ENCODE measurements at regions not wholly inside any gene's neighbourhood (a gene's known extent, or its start where the extent isn't known, plus 50 kb on each side); places are given as distances from the start of the nearest gene placed in this dataset.

- Histone ChIP-seq H3K27me3 (ENCODE audit: insufficient read depth) (no peaks in the 10 kb centered on the region), H4K20me1 (replicated peaks; ENCODE audit: insufficient read depth) (no peaks in the 10 kb centered on the region), H3K4me1 (ENCODE audit: insufficient read depth) (no peaks in the 10 kb centered on the region), H3F3A (replicated peaks; ENCODE audit: low read depth) (no peaks in the 10 kb centered on the region), H3K4me2 (no peak overlapping the region), H3K4me3 (no peak overlapping the region), H3K79me2 (replicated peaks; ENCODE audit: insufficient read depth) (no peaks in the 10 kb centered on the region), H2AFZ (no peak overlapping the region), H3K36me3 (ENCODE audit: insufficient read depth) (0 out of 2 replicates have a peak, but pooled peaks cover 4% of the 10 kb centered on the region), H3K9me2 (ENCODE audit: insufficient read depth) (0 out of 2 replicates have a peak, but pooled peaks cover 3% of the 10 kb centered on the region), H3K27ac (ENCODE audit: low read depth) (no peak overlapping the region)
- Mint-ChIP-seq H3K36me3 (ENCODE audit: low read depth) (no peaks in the 10 kb centered on the region; the same call in 2 of the 3 replicates), H3K4me3 (no peak overlapping the region), H3K27ac (no peak overlapping the region), H3K27me3 (ENCODE audit: insufficient read depth, low read depth, poor library complexity) (no peaks in the 10 kb centered on the region), H3K9me3 (peaks cover 13% of the 10 kb centered on the region; the same call in 2 of the 3 replicates), H3K4me1 (no peaks in the 10 kb centered on the region)
- ATAC-seq (no peak), DNase-seq (ENCODE audit: low spot score) (no peak)
- TF ChIP-seq REST (IDR thresholded peaks at IDR 0.05; ENCODE audit: unreplicated experiment) (no peak), JUNB (IDR thresholded peaks at IDR 0.05; ENCODE audit: unreplicated experiment) (no peak), NANOG (IDR thresholded peaks at IDR 0.05; ENCODE audit: borderline replicate concordance) (no peak), POLR2AphosphoS5 (IDR thresholded peaks at IDR 0.05; ENCODE audit: low read depth) (no peak)
- TF ChIP-seq, protein P1, sequence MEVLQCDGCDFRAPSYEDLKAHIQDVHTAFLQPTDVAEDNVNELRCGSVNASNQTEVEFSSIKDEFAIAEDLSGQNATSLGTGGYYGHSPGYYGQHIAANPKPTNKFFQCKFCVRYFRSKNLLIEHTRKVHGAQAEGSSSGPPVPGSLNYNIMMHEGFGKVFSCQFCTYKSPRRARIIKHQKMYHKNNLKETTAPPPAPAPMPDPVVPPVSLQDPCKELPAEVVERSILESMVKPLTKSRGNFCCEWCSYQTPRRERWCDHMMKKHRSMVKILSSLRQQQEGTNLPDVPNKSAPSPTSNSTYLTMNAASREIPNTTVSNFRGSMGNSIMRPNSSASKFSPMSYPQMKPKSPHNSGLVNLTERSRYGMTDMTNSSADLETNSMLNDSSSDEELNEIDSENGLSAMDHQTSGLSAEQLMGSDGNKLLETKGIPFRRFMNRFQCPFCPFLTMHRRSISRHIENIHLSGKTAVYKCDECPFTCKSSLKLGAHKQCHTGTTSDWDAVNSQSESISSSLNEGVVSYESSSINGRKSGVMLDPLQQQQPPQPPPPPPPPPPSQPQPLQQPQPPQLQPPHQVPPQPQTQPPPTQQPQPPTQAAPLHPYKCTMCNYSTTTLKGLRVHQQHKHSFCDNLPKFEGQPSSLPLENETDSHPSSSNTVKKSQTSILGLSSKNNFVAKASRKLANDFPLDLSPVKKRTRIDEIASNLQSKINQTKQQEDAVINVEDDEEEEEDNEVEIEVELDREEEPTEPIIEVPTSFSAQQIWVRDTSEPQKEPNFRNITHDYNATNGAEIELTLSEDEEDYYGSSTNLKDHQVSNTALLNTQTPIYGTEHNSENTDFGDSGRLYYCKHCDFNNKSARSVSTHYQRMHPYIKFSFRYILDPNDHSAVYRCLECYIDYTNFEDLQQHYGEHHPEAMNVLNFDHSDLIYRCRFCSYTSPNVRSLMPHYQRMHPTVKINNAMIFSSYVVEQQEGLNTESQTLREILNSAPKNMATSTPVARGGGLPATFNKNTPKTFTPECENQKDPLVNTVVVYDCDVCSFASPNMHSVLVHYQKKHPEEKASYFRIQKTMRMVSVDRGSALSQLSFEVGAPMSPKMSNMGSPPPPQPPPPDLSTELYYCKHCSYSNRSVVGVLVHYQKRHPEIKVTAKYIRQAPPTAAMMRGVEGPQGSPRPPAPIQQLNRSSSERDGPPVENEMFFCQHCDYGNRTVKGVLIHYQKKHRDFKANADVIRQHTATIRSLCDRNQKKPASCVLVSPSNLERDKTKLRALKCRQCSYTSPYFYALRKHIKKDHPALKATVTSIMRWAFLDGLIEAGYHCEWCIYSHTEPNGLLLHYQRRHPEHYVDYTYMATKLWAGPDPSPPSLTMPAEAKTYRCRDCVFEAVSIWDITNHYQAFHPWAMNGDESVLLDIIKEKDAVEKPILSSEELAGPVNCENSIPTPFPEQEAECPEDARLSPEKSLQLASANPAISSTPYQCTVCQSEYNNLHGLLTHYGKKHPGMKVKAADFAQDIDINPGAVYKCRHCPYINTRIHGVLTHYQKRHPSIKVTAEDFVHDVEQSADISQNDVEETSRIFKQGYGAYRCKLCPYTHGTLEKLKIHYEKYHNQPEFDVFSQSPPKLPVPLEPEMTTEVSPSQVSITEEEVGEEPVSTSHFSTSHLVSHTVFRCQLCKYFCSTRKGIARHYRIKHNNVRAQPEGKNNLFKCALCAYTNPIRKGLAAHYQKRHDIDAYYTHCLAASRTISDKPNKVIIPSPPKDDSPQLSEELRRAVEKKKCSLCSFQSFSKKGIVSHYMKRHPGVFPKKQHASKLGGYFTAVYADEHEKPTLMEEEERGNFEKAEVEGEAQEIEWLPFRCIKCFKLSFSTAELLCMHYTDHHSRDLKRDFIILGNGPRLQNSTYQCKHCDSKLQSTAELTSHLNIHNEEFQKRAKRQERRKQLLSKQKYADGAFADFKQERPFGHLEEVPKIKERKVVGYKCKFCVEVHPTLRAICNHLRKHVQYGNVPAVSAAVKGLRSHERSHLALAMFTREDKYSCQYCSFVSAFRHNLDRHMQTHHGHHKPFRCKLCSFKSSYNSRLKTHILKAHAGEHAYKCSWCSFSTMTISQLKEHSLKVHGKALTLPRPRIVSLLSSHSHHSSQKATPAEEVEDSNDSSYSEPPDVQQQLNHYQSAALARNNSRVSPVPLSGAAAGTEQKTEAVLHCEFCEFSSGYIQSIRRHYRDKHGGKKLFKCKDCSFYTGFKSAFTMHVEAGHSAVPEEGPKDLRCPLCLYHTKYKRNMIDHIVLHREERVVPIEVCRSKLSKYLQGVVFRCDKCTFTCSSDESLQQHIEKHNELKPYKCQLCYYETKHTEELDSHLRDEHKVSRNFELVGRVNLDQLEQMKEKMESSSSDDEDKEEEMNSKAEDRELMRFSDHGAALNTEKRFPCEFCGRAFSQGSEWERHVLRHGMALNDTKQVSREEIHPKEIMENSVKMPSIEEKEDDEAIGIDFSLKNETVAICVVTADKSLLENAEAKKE (CRISPR knock-in tag; IDR thresholded peaks at IDR 0.05) = no peak
These were observed 1336.2 kb upstream of the NRXN1 start for GRCh38 chr2:52368141-52368540.

All from GM23338 (cell line).